Skin epidermis (tissue), 12 donors: ENCODE measurements at regions not wholly inside any gene's neighbourhood (a gene's known extent, or its start where the extent isn't known, plus 50 kb on each side); places are given as distances from the start of the nearest gene placed in this dataset.

ENCODE experiments used
- H3K27ac ChIP-seq, 21 experiments: fragments of 200-600 bp; sonication (generic) in 11 of 21; one replicate each; pipeline ENCODE4 v1.5.0; 2020; ENCODE audit warnings: mild to moderate bottlenecking in 3 of 21, inconsistent platforms in 2 of 21, moderate library complexity in 2 of 21
- H3K4me3 ChIP-seq, 7 experiments: fragments of 200-600 bp; sonication (generic) in 2 of 7; one replicate each; pipeline ENCODE4 v1.5.0; 2020; ENCODE audit warnings: inconsistent platforms in 2 of 7, mild to moderate bottlenecking in 2 of 7, moderate library complexity in 1 of 7

GRCh38 chr10:130782467-130782866 lies 529.1 kb downstream of the TCERG1L start:
- H3K4me3 ChIP-seq = no peak overlapping the region
- H3K27ac ChIP-seq = no peak overlapping the region

DNA sequence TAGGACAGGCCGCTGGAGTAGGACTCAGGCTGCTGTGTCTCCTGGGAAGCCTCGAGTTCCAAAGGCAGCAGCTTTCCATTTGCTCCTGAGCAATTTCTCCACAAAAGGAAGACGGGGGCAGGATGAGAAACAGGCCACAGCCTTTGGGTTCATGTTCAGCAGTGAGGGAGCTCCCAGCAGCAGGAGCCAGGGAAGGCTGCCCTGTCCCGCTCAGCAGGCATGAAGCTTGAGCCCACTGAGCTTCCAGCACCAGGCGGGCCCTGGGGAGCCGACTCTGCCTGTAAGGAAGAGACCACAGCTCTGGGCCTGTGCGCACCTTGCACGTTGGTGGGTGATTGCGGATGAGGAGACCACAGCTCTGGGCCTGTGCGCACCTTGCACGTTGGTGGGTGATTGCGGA lies 527.2 kb downstream of the TCERG1L start:
- Histone ChIP-seq H3K27ac (no peak overlapping the region), H3K4me3 (no peak overlapping the region)

GRCh38 chr10:130786365-130786966 lies 525.1 kb downstream of the TCERG1L start:
- Histone ChIP-seq H3K4me3 (no peak overlapping the region), H3K27ac (no peak overlapping the region)

GRCh38 chr10:130787243-130787642 lies 524.3 kb downstream of the TCERG1L start:
- no peak overlapping the region for H3K4me3 ChIP-seq

DNA sequence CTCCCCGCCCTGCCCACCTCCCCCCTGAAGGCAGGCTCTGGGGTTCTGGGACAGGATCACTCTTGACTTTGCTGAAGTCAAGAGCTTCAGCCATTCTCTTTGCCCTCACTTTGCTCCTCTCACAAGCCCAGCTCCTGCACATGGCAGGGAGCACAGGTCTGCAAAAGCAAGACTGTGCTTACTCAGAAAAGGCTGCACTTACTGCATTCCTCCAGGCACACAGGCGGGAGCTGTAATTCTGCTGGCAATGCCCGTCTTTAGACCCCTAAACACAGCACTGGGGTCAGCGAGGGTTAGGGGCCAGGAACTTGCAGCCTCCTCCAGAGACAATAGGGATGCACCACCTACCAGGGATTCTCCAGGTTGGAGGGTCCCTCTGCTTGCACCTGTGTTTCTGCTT lies 523.7 kb downstream of the TCERG1L start:
- H3K4me3 ChIP-seq = no peak overlapping the region
- no peak overlapping the region for H3K27ac ChIP-seq

More at GRCh38 chr10:130787243-130787642, 524.3 kb downstream of the TCERG1L start:
- H3K27ac ChIP-seq = no peak overlapping the region

- no peak overlapping the region for H3K27ac ChIP-seq
Observed at GRCh38 chr10:130790339-130790738, 521.2 kb downstream of the TCERG1L start.

GRCh38 chr10:130792096-130792845 lies 519.2 kb downstream of the TCERG1L start:
- no peak overlapping the region for H3K4me3 ChIP-seq

More at GRCh38 chr10:130790339-130790738, 521.2 kb downstream of the TCERG1L start:
- no peak overlapping the region for H3K4me3 ChIP-seq

DNA sequence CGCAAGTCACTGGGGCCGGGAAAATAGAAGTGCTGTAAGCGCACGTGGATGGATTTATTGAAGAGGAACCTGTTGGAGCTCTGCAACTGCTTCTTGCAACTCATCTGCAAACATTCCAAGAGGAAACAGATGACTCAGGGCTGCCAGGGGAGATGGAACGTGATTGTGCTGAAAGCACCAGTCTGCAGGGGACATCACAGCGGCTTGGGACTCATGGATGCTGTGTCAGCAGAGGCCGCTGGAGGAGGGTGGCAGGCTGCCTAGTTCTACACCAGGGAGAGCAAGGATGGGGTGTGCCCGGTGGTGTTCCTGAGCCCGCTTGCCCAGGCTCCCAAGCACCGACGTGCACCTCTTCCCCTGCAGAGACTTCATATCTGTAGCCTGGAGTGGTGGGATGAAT lies 515.7 kb downstream of the TCERG1L start:
- H3K27ac ChIP-seq = no peak overlapping the region
- H3K4me3 ChIP-seq = no peak overlapping the region

More at GRCh38 chr10:130792096-130792845, 519.2 kb downstream of the TCERG1L start:
- no peak overlapping the region for H3K27ac ChIP-seq

GRCh38 chr10:130799532-130799931 lies 512.0 kb downstream of the TCERG1L start:
- Histone ChIP-seq H3K4me3 (no peak overlapping the region), H3K27ac (no peak overlapping the region)

DNA sequence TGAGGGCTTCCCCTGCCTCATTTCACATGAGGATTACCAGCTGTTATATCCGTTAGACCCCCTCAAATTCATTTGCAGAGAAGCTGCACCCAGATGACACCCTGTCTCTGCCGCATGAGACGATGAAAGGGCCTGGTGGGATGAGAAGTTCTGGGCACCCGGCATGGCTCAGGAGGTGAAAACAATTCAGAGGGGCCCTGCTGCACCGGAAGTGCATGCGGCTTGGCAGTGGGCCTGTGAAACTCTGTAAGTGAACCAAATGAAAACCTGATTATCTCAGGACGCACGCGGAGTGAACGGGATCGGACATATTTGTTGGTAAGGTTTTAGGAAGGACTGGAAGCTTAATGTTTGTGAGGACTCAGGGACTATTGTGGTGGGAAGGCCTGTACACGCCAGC lies 511.2 kb downstream of the TCERG1L start:
- H3K27ac ChIP-seq = no peak overlapping the region

GRCh38 chr10:130801276-130801675 lies 510.2 kb downstream of the TCERG1L start:
- Histone ChIP-seq H3K4me3 (no peak overlapping the region), H3K27ac (no peak overlapping the region)

More for the DNA sequence above, 511.2 kb downstream of the TCERG1L start:
- H3K4me3 ChIP-seq = no peak overlapping the region

GRCh38 chr10:130801784-130802183 lies 509.7 kb downstream of the TCERG1L start:
- H3K27ac ChIP-seq = no peak overlapping the region
- H3K4me3 ChIP-seq = no peak overlapping the region

GRCh38 chr10:130802301-130802700 lies 509.2 kb downstream of the TCERG1L start:
- no peak overlapping the region for H3K27ac ChIP-seq
- H3K4me3 ChIP-seq = no peak overlapping the region

GRCh38 chr10:130804281-130804680 lies 507.2 kb downstream of the TCERG1L start:
- no peak overlapping the region for H3K4me3 ChIP-seq

DNA sequence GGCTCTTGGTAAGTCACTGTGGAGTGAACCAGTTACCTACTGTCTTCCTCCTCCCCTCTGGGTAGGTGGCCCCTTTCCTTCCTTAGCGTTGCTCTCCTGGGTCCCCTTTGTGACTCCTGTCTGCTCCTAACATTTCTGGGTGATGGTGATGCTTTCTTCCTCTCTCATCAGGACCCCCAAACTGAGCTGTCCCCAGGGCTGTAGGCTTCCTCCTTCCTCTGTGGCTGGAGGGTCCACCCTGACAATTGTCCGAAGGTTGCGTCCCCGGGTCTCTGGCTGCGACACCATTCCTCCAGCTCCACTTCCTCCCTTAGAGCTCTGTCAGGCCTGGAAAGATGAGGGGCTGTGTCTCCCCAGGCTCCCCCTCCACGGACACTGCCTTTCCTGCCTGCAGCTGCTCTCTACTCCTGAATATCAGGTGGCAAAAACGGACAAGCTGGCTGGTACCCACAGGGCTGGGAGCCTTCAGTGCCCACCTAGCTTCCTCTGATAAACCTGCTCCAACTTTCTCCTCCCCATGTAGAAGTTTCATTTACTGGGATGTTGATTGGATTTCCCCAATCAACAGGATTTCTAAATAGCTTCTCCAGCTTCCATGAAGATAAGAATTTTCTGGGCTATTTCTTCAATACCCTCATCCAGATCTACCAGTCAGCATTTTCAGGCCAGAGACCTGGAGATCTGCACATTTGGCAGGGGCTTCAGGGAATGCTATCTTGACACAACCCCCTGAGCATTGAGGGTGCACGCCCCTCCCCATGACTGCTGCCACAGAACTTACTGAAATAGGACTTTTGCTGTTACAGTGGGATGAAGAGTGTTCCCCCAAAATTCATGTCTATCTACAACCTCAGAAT lies 506.5 kb downstream of the TCERG1L start:
- no peak overlapping the region for H3K27ac ChIP-seq

More at GRCh38 chr10:130804281-130804680, 507.2 kb downstream of the TCERG1L start:
- H3K27ac ChIP-seq = no peak overlapping the region

GRCh38 chr10:130805635-130806030 lies 505.9 kb downstream of the TCERG1L start:
- Histone ChIP-seq H3K27ac (no peak overlapping the region), H3K4me3 (no peak overlapping the region)

More for the DNA sequence above, 506.5 kb downstream of the TCERG1L start:
- no peak overlapping the region for H3K4me3 ChIP-seq

DNA sequence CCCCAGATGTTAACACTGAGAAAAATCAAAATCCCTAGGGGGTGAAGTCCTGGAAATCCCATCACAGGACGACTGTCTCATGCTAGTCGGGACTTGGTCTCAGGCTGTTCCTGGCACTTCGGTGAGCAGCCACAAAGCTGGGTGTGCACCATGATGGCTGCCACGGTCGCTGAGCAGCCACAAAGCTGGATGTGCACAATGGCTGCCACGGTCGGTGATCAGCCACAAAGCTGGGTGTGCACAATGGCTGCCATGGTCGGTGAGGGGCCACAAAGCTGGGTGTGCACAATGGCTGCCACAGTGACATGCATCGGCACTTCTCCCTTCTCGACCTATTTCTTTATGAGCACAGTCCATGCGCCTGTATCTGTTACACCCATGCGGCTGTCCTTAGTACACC lies 505.1 kb downstream of the TCERG1L start:
- H3K4me3 ChIP-seq = no peak overlapping the region
- H3K27ac ChIP-seq = no peak overlapping the region

DNA sequence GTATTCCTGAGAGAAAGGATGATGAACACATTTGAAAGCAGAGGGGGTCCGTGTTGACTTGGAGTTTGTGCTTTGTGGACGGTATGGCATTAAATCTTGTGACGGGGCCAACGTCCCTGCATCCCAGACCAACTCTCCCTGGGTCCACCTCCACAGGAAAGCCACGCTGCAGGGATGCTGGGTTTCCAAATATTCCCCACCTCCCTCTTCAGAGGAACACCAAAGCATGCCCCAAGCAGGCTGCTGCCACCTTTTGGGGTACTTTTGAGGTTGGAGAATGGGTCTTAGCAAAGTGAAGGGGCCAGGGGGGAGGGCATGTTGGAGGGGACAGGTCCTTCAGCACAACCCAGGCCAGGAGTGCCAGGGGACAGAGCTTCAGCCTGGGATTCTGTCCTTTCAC lies 504.4 kb downstream of the TCERG1L start:
- no peak overlapping the region for H3K27ac ChIP-seq
- H3K4me3 ChIP-seq = no peak overlapping the region

DNA sequence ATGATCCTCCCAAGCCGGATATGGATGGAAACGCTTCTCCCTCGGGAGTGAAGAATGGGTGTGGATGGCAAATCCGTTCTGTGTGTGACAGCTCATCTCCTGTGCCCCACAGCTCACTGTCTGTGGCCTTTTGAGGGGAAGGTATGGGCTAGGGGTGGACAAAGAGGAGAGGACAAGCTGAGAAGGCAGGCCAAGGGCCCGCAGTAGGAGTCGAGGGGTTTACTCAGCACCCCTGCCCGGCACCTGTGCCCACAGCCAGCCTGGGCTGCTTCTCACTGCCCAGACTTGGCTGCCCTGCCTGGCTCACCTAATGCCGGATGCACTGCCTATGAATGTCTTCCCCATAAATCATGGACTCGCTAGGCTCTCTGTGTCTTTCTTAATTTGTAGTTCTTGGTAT lies 503.8 kb downstream of the TCERG1L start:
- no peak overlapping the region for H3K4me3 ChIP-seq
- no peak overlapping the region for H3K27ac ChIP-seq

GRCh38 chr10:130808243-130808642 lies 503.3 kb downstream of the TCERG1L start:
- no peak overlapping the region for H3K27ac ChIP-seq
- no peak overlapping the region for H3K4me3 ChIP-seq
